ENCODE measurements at regions not wholly inside any gene's neighbourhood (a gene's known extent, or its start where the extent isn't known, plus 50 kb on each side); places are given as distances from the start of the nearest gene placed in this dataset.

DNA sequence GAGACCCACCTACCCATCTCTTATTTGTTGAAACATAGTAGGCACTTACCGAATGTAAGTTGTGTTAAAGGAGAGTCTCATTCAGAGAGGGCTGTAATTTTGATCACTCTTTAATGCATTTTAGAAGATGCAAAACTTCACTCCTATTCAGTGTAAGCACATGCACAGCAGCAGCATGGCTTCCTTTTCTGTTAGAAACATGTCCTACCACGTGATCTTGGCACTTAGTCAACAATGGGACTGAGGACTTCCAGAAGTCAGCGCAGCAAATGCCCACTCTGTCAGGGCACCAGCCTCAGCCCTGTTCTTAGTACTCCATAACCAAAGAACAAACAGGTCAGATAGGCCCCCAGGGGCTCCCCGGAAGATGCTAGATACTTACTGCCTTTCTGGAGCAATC, 456.5 kb downstream of the METTL4 start:
- Histone ChIP-seq H3K18ac (ENCODE audit: low read length) (no peak overlapping the region), H2BK12ac (ENCODE audit: low read length) (no peak overlapping the region), H2AFZ (ENCODE audit: low read length) (no peak overlapping the region), H2AK5ac (ENCODE audit: low read depth, low read length) (no peak overlapping the region), H3K4me2 (ENCODE audit: insufficient read depth, low read length, poor library complexity, severe bottlenecking) (no peak overlapping the region), H4K91ac (ENCODE audit: low read depth, low read length, poor library complexity) (no peak overlapping the region), H3K4ac (ENCODE audit: low read length) (no peak overlapping the region), H3K27ac (replicated peaks; ENCODE audit: low read length) (no peak overlapping the region), H3K27me3 (ENCODE audit: control insufficient read depth in 3 of 3, insufficient read depth in 3 of 3, low read depth in 1 of 3, low read length in 3 of 3) (no peaks in the 10 kb centered on the region), H3K4me1 (ENCODE audit: control insufficient read depth in 2 of 2, insufficient read depth in 1 of 2, low read depth in 1 of 2, low read length in 2 of 2) (no peaks in the 10 kb centered on the region), H3K23ac (ENCODE audit: low read depth, low read length, poor library complexity) (no peak overlapping the region), H3K4me3 (ENCODE audit: low read length in 2 of 2) (no peak overlapping the region), H2BK15ac (ENCODE audit: low read length) (no peak overlapping the region), H3K36me3 (replicated peaks in 1 of 2; ENCODE audit: control insufficient read depth in 2 of 2, insufficient read depth in 2 of 2, low read length in 2 of 2) (no peaks in the 10 kb centered on the region), H3K79me1 (ENCODE audit: low read depth, low read length) (no peaks in the 10 kb centered on the region), H2BK120ac (ENCODE audit: low read depth, low read length) (no peak overlapping the region), H4K8ac (ENCODE audit: low read depth, low read length) (no peak overlapping the region), H2BK5ac (ENCODE audit: low read length) (no peak overlapping the region), H3K9ac (ENCODE audit: low read depth, low read length, poor library complexity) (no peak overlapping the region), H3K14ac (ENCODE audit: low read length) (no peak overlapping the region), H3K9me3 (replicated peaks in 1 of 2; ENCODE audit: control insufficient read depth in 2 of 2, insufficient read depth in 1 of 2, low read depth in 1 of 2, low read length in 2 of 2) (no peaks in the 10 kb centered on the region)
- WGBS, 2 donors (ENCODE audit: extremely low coverage in 2 of 2, insufficient read length in 2 of 2, insufficient replicate concordance in 1 of 2) = no CpG with 5 or more reads among the region's 4 CpGs
- no peak for DNase-seq (ENCODE audit: low spot score)

DNA sequence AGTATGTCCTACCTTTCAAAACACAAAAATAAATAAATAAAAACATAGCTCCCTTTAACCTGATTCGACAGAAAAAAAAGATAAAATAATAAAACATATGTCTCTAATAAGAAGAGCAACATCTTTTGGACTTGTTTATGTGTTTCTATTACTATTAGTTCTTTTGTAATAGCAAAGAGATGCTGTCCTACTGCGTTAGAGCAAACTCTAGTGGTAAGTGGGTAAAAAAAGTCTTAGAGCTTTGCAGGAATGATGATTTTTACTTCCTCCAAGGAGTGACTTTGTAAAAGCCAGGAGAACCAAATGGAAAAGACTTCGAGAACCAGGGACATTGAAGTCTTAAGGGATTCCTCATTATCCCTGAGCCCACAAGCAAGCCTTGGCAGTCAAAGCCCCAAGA, 450.1 kb downstream of the METTL4 start:
- H3K14ac ChIP-seq (ENCODE audit: low read length) = no peak overlapping the region
- H2AFZ ChIP-seq (ENCODE audit: low read length) = no peak overlapping the region
- H3K23ac ChIP-seq (ENCODE audit: low read depth, low read length, poor library complexity) = no peak overlapping the region
- no peak overlapping the region for H3K27ac ChIP-seq (replicated peaks; ENCODE audit: low read length)
- no peak overlapping the region for H3K4ac ChIP-seq (ENCODE audit: low read length)
- H3K27me3 ChIP-seq (ENCODE audit: control insufficient read depth in 3 of 3, insufficient read depth in 3 of 3, low read depth in 1 of 3, low read length in 3 of 3) = no peaks in the 10 kb centered on the region
- WGBS, 2 donors (ENCODE audit: extremely low coverage in 2 of 2, insufficient read length in 2 of 2, insufficient replicate concordance in 1 of 2) = no CpG with 5 or more reads among the region's 3 CpGs
- H2AK5ac ChIP-seq (ENCODE audit: low read depth, low read length) = no peak overlapping the region
- no peak overlapping the region for H4K91ac ChIP-seq (ENCODE audit: low read depth, low read length, poor library complexity)
- no peak overlapping the region for H3K18ac ChIP-seq (ENCODE audit: low read length)
- no peak overlapping the region for H2BK15ac ChIP-seq (ENCODE audit: low read length)
- no peak for DNase-seq (ENCODE audit: low spot score)
- no peaks in the 10 kb centered on the region for H3K9me3 ChIP-seq (replicated peaks in 1 of 2; ENCODE audit: control insufficient read depth in 2 of 2, insufficient read depth in 1 of 2, low read depth in 1 of 2, low read length in 2 of 2)
- no peak overlapping the region for H3K9ac ChIP-seq (ENCODE audit: low read depth, low read length, poor library complexity)
- no peaks in the 10 kb centered on the region for H3K36me3 ChIP-seq (replicated peaks in 1 of 2; ENCODE audit: control insufficient read depth in 2 of 2, insufficient read depth in 2 of 2, low read length in 2 of 2)
- no peak overlapping the region for H2BK120ac ChIP-seq (ENCODE audit: low read depth, low read length)
- no peak overlapping the region for H4K8ac ChIP-seq (ENCODE audit: low read depth, low read length)
- H3K4me1 ChIP-seq (ENCODE audit: control insufficient read depth in 2 of 2, insufficient read depth in 1 of 2, low read depth in 1 of 2, low read length in 2 of 2) = no peaks in the 10 kb centered on the region
- H3K79me1 ChIP-seq (ENCODE audit: low read depth, low read length) = no peaks in the 10 kb centered on the region
- no peak overlapping the region for H2BK12ac ChIP-seq (ENCODE audit: low read length)
- H3K4me3 ChIP-seq (ENCODE audit: low read length in 2 of 2) = no peak overlapping the region
- H3K4me2 ChIP-seq (ENCODE audit: insufficient read depth, low read length, poor library complexity, severe bottlenecking) = no peak overlapping the region
- no peak overlapping the region for H2BK5ac ChIP-seq (ENCODE audit: low read length)

DNA sequence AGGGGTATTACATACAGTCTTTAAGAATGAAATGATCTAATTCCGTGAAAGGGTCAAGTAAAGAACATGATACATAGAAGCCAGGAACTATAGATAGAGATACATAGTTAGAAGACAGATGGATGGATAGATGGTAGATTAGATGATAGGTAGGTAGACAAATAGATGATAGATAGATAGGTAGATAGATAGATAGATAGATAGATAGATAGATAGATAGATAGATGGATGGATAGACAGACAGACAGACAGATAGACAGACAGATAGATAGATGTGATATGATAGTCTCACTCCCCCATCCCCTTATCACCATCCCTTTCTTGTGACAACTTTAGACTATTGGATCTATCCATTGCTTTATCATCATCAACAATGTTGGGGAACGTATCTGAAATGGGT, 448.2 kb downstream of the METTL4 start:
- Histone ChIP-seq H3K4me3 (ENCODE audit: low read length in 2 of 2) (no peak overlapping the region), H3K27ac (replicated peaks; ENCODE audit: low read length) (no peak overlapping the region), H2BK5ac (ENCODE audit: low read length) (no peak overlapping the region), H3K23ac (ENCODE audit: low read depth, low read length, poor library complexity) (no peak overlapping the region), H3K4me1 (ENCODE audit: control insufficient read depth in 2 of 2, insufficient read depth in 1 of 2, low read depth in 1 of 2, low read length in 2 of 2) (no peaks in the 10 kb centered on the region), H3K9me3 (replicated peaks in 1 of 2; ENCODE audit: control insufficient read depth in 2 of 2, insufficient read depth in 1 of 2, low read depth in 1 of 2, low read length in 2 of 2) (no peaks in the 10 kb centered on the region), H3K4me2 (ENCODE audit: insufficient read depth, low read length, poor library complexity, severe bottlenecking) (no peak overlapping the region), H2BK120ac (ENCODE audit: low read depth, low read length) (no peak overlapping the region), H4K91ac (ENCODE audit: low read depth, low read length, poor library complexity) (no peak overlapping the region), H2AFZ (ENCODE audit: low read length) (no peak overlapping the region), H3K4ac (ENCODE audit: low read length) (no peak overlapping the region), H2AK5ac (ENCODE audit: low read depth, low read length) (no peak overlapping the region), H2BK12ac (ENCODE audit: low read length) (no peak overlapping the region), H3K18ac (ENCODE audit: low read length) (no peak overlapping the region), H2BK15ac (ENCODE audit: low read length) (no peak overlapping the region), H3K79me1 (ENCODE audit: low read depth, low read length) (no peaks in the 10 kb centered on the region), H3K27me3 (ENCODE audit: control insufficient read depth in 3 of 3, insufficient read depth in 3 of 3, low read depth in 1 of 3, low read length in 3 of 3) (no peaks in the 10 kb centered on the region), H3K14ac (ENCODE audit: low read length) (no peak overlapping the region), H4K8ac (ENCODE audit: low read depth, low read length) (no peak overlapping the region), H3K36me3 (replicated peaks in 1 of 2; ENCODE audit: control insufficient read depth in 2 of 2, insufficient read depth in 2 of 2, low read length in 2 of 2) (no peaks in the 10 kb centered on the region), H3K9ac (ENCODE audit: low read depth, low read length, poor library complexity) (no peak overlapping the region)
- no CpG with 5 or more reads among the region's 2 CpGs for WGBS, 2 donors (ENCODE audit: extremely low coverage in 2 of 2, insufficient read length in 2 of 2, insufficient replicate concordance in 1 of 2)
- DNase-seq (ENCODE audit: low spot score) = no peak

DNA sequence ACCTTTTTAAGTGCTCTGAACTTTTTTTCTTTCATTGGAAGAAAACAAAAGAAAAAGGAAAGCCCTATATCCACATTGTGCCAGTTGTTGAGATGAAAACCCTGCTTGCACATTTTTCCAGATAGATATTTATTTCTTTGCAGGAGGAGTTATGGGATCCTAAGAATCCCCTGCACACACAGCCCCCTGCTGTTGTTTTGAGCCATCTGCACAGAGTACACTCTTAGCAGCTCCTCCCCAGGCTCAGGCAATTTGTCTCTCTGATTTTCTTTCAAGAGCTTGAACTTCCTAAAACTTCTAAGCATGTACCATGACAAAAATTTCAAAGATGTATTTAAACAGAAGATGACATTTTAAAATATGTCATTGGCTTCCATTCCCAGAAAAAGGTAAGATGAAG, 436.9 kb downstream of the METTL4 start:
- no peak overlapping the region for H2BK120ac ChIP-seq (ENCODE audit: low read depth, low read length)
- no peak overlapping the region for H4K91ac ChIP-seq (ENCODE audit: low read depth, low read length, poor library complexity)
- no peak overlapping the region for H3K14ac ChIP-seq (ENCODE audit: low read length)
- H3K79me1 ChIP-seq (ENCODE audit: low read depth, low read length) = no peaks in the 10 kb centered on the region
- no peak overlapping the region for H2BK5ac ChIP-seq (ENCODE audit: low read length)
- H3K4me2 ChIP-seq (ENCODE audit: insufficient read depth, low read length, poor library complexity, severe bottlenecking) = no peak overlapping the region
- H2BK12ac ChIP-seq (ENCODE audit: low read length) = no peak overlapping the region
- H3K27me3 ChIP-seq (ENCODE audit: control insufficient read depth in 3 of 3, insufficient read depth in 3 of 3, low read depth in 1 of 3, low read length in 3 of 3) = no peaks in the 10 kb centered on the region
- H3K36me3 ChIP-seq (replicated peaks in 1 of 2; ENCODE audit: control insufficient read depth in 2 of 2, insufficient read depth in 2 of 2, low read length in 2 of 2) = no peaks in the 10 kb centered on the region
- H3K9ac ChIP-seq (ENCODE audit: low read depth, low read length, poor library complexity) = no peak overlapping the region
- DNase-seq (ENCODE audit: low spot score) = no peak
- no peak overlapping the region for H2AK5ac ChIP-seq (ENCODE audit: low read depth, low read length)
- no peak overlapping the region for H2BK15ac ChIP-seq (ENCODE audit: low read length)
- no peak overlapping the region for H3K18ac ChIP-seq (ENCODE audit: low read length)
- H3K23ac ChIP-seq (ENCODE audit: low read depth, low read length, poor library complexity) = no peak overlapping the region
- H3K27ac ChIP-seq (replicated peaks; ENCODE audit: low read length) = no peak overlapping the region
- no peak overlapping the region for H2AFZ ChIP-seq (ENCODE audit: low read length)
- H3K4me1 ChIP-seq (ENCODE audit: control insufficient read depth in 2 of 2, insufficient read depth in 1 of 2, low read depth in 1 of 2, low read length in 2 of 2) = peaks cover 0 to 3% of the 10 kb centered on the region in 2 donors
- H4K8ac ChIP-seq (ENCODE audit: low read depth, low read length) = no peak overlapping the region
- H3K4ac ChIP-seq (ENCODE audit: low read length) = no peak overlapping the region
- no peak overlapping the region for H3K4me3 ChIP-seq (ENCODE audit: low read length in 2 of 2)
- no peaks in the 10 kb centered on the region for H3K9me3 ChIP-seq (replicated peaks in 1 of 2; ENCODE audit: control insufficient read depth in 2 of 2, insufficient read depth in 1 of 2, low read depth in 1 of 2, low read length in 2 of 2)
